ENCODE measurements at regions not wholly inside any gene's neighbourhood (a gene's known extent, or its start where the extent isn't known, plus 50 kb on each side); places are given as distances from the start of the nearest gene placed in this dataset.

- TF ChIP-seq FOXP2 (optimal IDR thresholded peaks at IDR 0.05; ENCODE audit: control extremely low read depth, extremely low read length, insufficient read depth) (no peak), POLR2AphosphoS5 (IDR thresholded peaks at IDR 0.05; ENCODE audit: borderline replicate concordance, low read depth, low read length) (no peak)
Observed at GRCh38 chr17:70691150-70691549, 521.8 kb downstream of the KCNJ2 start.
